ENCODE measurements at regions not wholly inside any gene's neighbourhood (a gene's known extent, or its start where the extent isn't known, plus 50 kb on each side); places are given as distances from the start of the nearest gene placed in this dataset.

DNA sequence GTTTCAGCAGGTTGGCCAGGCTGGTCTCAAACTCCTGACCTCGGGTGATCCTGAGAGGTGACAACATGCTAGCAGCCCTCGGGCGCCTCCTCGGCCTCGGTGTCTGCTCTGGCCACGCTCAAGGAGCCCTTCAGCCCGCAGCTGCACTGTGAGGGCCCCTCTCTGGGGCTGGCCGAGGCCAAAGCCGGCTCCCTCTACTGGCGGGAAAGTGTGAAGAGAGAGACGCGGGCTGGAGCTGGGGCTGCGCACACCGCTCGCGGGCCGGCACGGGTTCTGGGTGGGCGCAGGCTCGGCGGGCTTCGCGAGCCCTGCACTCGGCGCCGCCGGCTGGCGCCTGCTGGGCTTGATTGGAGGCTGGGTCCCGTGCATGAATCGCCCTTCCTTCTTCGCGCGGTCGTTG is 80.8 kb upstream of the RBM24 start:
- FAIRE-seq (no peak), ATAC-seq (peak; percentile 36; the same call in 1 of the 3 replicates), DNase-seq (ENCODE audit: low spot score) (no peak)
- no TSS peak for BruUV-seq (replicated peaks)
- H3K4me2 ChIP-seq (ENCODE audit: low read depth, low read length), result no peak overlapping the region
- no peak for TF ChIP-seq NPAS2 (CRISPR knock-in tag; IDR thresholded peaks at IDR 0.05; ENCODE audit: borderline replicate concordance)
- TF ChIP-seq, protein P1, sequence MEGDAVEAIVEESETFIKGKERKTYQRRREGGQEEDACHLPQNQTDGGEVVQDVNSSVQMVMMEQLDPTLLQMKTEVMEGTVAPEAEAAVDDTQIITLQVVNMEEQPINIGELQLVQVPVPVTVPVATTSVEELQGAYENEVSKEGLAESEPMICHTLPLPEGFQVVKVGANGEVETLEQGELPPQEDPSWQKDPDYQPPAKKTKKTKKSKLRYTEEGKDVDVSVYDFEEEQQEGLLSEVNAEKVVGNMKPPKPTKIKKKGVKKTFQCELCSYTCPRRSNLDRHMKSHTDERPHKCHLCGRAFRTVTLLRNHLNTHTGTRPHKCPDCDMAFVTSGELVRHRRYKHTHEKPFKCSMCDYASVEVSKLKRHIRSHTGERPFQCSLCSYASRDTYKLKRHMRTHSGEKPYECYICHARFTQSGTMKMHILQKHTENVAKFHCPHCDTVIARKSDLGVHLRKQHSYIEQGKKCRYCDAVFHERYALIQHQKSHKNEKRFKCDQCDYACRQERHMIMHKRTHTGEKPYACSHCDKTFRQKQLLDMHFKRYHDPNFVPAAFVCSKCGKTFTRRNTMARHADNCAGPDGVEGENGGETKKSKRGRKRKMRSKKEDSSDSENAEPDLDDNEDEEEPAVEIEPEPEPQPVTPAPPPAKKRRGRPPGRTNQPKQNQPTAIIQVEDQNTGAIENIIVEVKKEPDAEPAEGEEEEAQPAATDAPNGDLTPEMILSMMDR (CRISPR knock-in tag; IDR thresholded peaks at IDR 0.05), result peak; percentile 27
- TF ChIP-seq HOXA3 (CRISPR knock-in tag; IDR thresholded peaks at IDR 0.05), result peak; percentile 49
- TF ChIP-seq, protein P2, sequence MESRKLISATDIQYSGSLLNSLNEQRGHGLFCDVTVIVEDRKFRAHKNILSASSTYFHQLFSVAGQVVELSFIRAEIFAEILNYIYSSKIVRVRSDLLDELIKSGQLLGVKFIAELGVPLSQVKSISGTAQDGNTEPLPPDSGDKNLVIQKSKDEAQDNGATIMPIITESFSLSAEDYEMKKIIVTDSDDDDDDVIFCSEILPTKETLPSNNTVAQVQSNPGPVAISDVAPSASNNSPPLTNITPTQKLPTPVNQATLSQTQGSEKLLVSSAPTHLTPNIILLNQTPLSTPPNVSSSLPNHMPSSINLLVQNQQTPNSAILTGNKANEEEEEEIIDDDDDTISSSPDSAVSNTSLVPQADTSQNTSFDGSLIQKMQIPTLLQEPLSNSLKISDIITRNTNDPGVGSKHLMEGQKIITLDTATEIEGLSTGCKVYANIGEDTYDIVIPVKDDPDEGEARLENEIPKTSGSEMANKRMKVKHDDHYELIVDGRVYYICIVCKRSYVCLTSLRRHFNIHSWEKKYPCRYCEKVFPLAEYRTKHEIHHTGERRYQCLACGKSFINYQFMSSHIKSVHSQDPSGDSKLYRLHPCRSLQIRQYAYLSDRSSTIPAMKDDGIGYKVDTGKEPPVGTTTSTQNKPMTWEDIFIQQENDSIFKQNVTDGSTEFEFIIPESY (CRISPR knock-in tag; IDR thresholded peaks at IDR 0.05), result peak; percentile 78
- no peak overlapping the region for H3K4me3 ChIP-seq (replicated peaks in 1 of 3; ENCODE audit: insufficient read depth in 1 of 3, low read depth in 2 of 3, low read length in 3 of 3)
- H3K4me1 ChIP-seq (ENCODE audit: insufficient read depth, low read length), result no peaks in the 10 kb centered on the region
- H3K27ac ChIP-seq (ENCODE audit: extremely low read length, insufficient read depth, low read length), result no peak overlapping the region
- H3K36me3 ChIP-seq (replicated peaks in 1 of 2; ENCODE audit: control insufficient read depth in 1 of 2, insufficient read depth in 2 of 2, low read length in 2 of 2), result no peaks in the 10 kb centered on the region
- H4K20me1 ChIP-seq (ENCODE audit: insufficient read depth, low read length), result no peaks in the 10 kb centered on the region
- WGBS (ENCODE audit: low lambda C conversion rate), result 82% methylated on average over 33 of the region's 34 CpGs
- H3K9me3 ChIP-seq (ENCODE audit: low read length), result no peaks in the 10 kb centered on the region
- ChIA-PET CTCF (ENCODE audit: low intra/inter-chr PET ratio, low total read pairs) (no interaction called here), POLR2A (no interaction called here)
- H3K27me3 ChIP-seq (ENCODE audit: control insufficient read depth in 1 of 2, insufficient read depth in 2 of 2, low read length in 2 of 2), result no peaks in the 10 kb centered on the region; a peak in 1 of 5 replicates
- no peak overlapping the region for H2AFZ ChIP-seq (ENCODE audit: low read length)
- H3K9ac ChIP-seq (ENCODE audit: insufficient read depth, low read depth, low read length), result no peak overlapping the region
- no peaks in the 10 kb centered on the region for H3K79me2 ChIP-seq (ENCODE audit: insufficient read depth, low read length)
- intact Hi-C loops (cut with micrococcal nuclease; ENCODE audit: unreplicated experiment) (no loop called here), in situ Hi-C loops (cut with HindIII; ENCODE audit: extremely low pct_ligation_motif_present, low pct_unique_long_range_greater_than_20kb) (no loop called here)

DNA sequence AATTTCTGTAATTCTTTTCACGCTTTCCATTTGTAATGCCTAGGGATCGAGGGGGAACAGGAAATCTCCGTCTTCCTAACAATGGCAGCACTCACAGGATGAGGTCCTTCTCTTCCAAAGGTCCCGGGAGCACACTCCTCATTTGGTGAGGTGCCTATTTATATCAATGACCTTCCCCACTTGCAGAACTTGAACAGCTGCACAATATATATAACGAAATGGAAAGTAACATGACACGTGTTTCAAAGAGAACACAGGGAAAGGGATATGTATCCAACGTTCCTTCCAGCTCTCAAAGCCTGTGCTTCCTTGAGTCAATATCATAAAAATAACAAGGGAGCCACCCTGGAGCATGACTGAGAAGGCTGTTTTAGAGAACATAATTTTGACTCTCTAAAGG is 78.6 kb upstream of the RBM24 start:
- no peaks in the 10 kb centered on the region for H3K27me3 ChIP-seq (ENCODE audit: control insufficient read depth in 1 of 2, insufficient read depth in 2 of 2, low read length in 2 of 2)
- no peaks in the 10 kb centered on the region for H3K4me1 ChIP-seq (ENCODE audit: insufficient read depth, low read length)
- intact Hi-C loops (cut with micrococcal nuclease; ENCODE audit: unreplicated experiment) (no loop called here), in situ Hi-C loops (cut with HindIII; ENCODE audit: extremely low pct_ligation_motif_present, low pct_unique_long_range_greater_than_20kb) (no loop called here)
- no peak overlapping the region for H3K4me2 ChIP-seq (ENCODE audit: low read depth, low read length)
- CTCF ChIA-PET (ENCODE audit: low intra/inter-chr PET ratio, low total read pairs), result no interaction called here
- FAIRE-seq (no peak), ATAC-seq (no peak), DNase-seq (ENCODE audit: low spot score) (no peak)
- TF ChIP-seq CEBPB (IDR thresholded peaks at IDR 0.05; ENCODE audit: borderline replicate concordance, low read depth, low read length), result no peak
- TF ChIP-seq TBX3 (IDR thresholded peaks at IDR 0.05; ENCODE audit: borderline replicate concordance), result no peak
- TF ChIP-seq GATA4 (IDR thresholded peaks at IDR 0.05; ENCODE audit: borderline replicate concordance, low read depth), result no peak
- no peak for TF ChIP-seq ONECUT2 (CRISPR knock-in tag; IDR thresholded peaks at IDR 0.05)
- no peak for TF ChIP-seq ARID2 (CRISPR knock-in tag; IDR thresholded peaks at IDR 0.05; ENCODE audit: borderline replicate concordance)
- TF ChIP-seq, protein P3, sequence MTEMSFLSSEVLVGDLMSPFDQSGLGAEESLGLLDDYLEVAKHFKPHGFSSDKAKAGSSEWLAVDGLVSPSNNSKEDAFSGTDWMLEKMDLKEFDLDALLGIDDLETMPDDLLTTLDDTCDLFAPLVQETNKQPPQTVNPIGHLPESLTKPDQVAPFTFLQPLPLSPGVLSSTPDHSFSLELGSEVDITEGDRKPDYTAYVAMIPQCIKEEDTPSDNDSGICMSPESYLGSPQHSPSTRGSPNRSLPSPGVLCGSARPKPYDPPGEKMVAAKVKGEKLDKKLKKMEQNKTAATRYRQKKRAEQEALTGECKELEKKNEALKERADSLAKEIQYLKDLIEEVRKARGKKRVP (CRISPR knock-in tag; IDR thresholded peaks at IDR 0.05), result no peak
- TF ChIP-seq MEIS1 (CRISPR knock-in tag; IDR thresholded peaks at IDR 0.05; ENCODE audit: borderline replicate concordance), result no peak
- no peak for TF ChIP-seq EZH2 (conservative IDR thresholded peaks at IDR 0.05; ENCODE audit: low read depth, low read length)
- no peak for TF ChIP-seq IKZF4 (CRISPR knock-in tag; IDR thresholded peaks at IDR 0.05; ENCODE audit: borderline replicate concordance, low read depth, not compliant biosample characterization)
- no peak for TF ChIP-seq MBD4 (IDR thresholded peaks at IDR 0.05; ENCODE audit: borderline replicate concordance, low read length)
- no peak overlapping the region for H2AFZ ChIP-seq (ENCODE audit: low read length)
- H4K20me1 ChIP-seq (ENCODE audit: insufficient read depth, low read length), result no peaks in the 10 kb centered on the region
- no peak overlapping the region for H3K4me3 ChIP-seq (replicated peaks in 1 of 3; ENCODE audit: insufficient read depth in 1 of 3, low read depth in 2 of 3, low read length in 3 of 3)
- 43% methylated on average over 7 of the region's 7 CpGs for WGBS (ENCODE audit: low lambda C conversion rate)
- H3K79me2 ChIP-seq (ENCODE audit: insufficient read depth, low read length), result no peaks in the 10 kb centered on the region
- POLR2A ChIA-PET, result no interaction called here
- no TSS peak for BruUV-seq (replicated peaks)
- H3K9me3 ChIP-seq (ENCODE audit: low read length), result no peaks in the 10 kb centered on the region
- H3K36me3 ChIP-seq (replicated peaks in 1 of 2; ENCODE audit: control insufficient read depth in 1 of 2, insufficient read depth in 2 of 2, low read length in 2 of 2), result no peaks in the 10 kb centered on the region
- H3K27ac ChIP-seq (ENCODE audit: extremely low read length, insufficient read depth, low read length), result no peak overlapping the region
- no peak overlapping the region for H3K9ac ChIP-seq (ENCODE audit: insufficient read depth, low read depth, low read length)

Measured in HepG2 (cell line).